HG03378 (cell line): ENCODE measurements at regions not wholly inside any gene's neighbourhood (a gene's known extent, or its start where the extent isn't known, plus 50 kb on each side); places are given as distances from the start of the nearest gene placed in this dataset.

Source experiments
- ATAC-seq: cut with Tn5 transposase; IDR thresholded peaks from one replicate; pipeline ENCODE4 v1.9.1; 2021; ENCODE audit warnings: mild to moderate bottlenecking, moderate library complexity; ENCODE audit not compliant: unreplicated experiment

- no peak for ATAC-seq
These were observed 759.0 kb upstream of the API5 start for GRCh38 chr11:42552786-42553185.

GRCh38 chr11:42555190-42555589 lies 756.6 kb upstream of the API5 start:
- ATAC-seq = no peak

- no peak for ATAC-seq
These were observed 740.5 kb upstream of the API5 start for GRCh38 chr11:42571131-42571877.

DNA sequence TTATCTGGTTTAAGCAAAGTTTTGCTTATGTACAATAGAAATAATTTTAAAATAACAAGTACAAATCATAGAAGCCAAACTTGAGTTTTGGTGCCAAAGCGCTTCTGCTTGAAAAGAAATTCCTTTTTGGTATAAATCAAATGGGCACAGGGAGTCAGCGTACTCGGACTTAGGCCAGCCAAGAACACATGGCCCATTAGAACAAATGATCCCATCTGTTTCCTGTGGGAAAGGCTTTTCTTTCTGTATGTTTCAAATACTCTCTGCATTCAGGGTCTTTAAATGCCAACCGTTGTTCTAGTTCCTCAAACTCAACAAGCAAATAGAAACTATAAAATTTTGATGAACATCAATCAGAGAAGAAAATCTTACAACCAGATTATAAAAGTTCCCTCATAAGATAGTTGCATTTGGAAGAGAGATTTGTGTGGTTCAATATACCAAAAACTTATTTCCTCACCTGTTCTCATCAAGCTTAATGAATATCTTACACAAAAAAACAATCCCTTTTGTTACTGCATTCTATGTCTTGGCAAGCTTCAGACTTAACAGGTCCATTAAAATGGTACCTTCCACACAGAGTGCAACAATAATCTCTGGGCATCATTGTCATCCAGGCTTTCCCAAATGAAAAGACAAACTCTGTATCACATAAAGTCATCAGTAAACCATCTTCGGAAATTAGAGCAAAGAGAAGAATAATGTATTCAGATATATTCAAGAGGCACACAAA lies 739.8 kb upstream of the API5 start:
- ATAC-seq = no peak

- ATAC-seq = no peak
These were observed 735.5 kb upstream of the API5 start for GRCh38 chr11:42576318-42576717.

DNA sequence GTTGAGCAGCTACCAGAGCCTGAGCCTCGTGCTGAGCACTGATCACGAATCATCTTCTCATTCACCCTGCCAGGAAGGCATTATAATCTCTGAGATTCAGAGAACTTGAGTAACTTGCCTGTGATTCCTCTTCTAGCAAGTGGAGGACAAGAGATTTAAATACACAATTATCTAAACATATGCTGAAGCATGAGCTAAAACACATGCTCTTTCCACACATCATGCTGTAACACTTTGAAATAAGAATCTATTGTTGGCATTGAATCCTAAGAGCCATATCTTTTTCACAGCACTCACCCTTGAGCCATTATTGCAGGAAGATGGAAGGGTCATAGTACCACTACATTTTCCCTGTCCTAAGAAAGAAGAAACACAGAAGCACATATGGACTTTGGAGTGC lies 722.5 kb upstream of the API5 start:
- ATAC-seq = no peak

DNA sequence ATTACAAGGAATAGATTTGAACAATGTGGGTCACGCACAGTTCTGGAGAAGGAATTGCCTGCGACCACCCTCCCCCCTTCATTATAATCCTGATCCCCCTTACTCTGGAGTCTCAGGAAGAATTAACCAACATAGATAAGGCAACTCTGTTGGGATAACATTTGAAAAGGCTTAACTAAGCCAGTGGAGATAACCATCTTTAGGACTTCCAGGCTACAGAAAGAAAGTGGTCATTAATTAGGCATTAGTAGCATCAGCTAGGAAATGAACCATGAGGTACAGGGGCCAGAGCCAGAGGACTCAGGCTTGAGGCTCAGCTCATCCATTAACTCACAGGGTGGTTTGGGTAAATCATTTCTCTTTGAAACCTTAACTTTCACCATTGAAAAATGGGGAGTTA lies 720.0 kb upstream of the API5 start:
- no peak for ATAC-seq

GRCh38 chr11:42593441-42593840 lies 718.4 kb upstream of the API5 start:
- ATAC-seq = no peak

DNA sequence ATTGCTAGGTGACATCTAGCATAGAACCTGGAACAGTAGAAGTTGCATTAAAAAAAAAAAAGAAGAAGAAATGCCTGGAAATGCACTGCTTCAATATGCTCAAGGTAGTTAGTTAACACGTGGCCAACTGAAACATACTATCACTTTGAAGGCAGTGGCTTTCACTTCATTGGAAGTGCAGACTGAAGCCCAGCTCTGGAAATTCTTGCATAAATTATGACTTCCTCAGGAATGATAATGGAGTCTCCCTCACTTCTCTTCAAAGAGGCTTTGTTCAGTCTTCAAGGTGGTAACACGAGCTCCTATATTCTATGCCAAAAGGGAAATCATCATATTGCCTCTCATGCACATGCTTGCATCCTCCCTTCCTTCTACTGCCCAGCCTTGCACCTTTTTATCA lies 715.9 kb upstream of the API5 start:
- ATAC-seq = no peak

- no peak for ATAC-seq
These were observed 715.1 kb upstream of the API5 start for GRCh38 chr11:42596576-42597145.

DNA sequence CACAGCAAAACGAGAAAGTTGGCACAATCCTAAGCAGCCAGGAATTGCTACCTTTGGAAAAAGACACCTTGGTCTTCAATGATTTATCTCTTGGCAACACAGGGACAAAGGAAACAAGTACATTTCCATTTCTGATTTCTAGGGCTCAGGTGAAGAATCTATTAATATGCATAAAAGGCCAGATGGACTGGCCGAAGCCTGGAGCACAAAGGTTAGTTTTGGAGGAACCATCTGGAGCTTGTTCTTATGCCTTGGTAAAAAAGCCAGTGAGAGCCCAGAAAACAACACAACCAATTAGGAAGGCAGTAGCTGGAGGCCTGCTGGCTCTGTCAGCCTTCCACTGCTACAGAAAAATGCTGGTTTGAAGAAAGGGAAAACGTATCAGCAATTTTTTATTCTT lies 713.5 kb upstream of the API5 start:
- no peak for ATAC-seq

DNA sequence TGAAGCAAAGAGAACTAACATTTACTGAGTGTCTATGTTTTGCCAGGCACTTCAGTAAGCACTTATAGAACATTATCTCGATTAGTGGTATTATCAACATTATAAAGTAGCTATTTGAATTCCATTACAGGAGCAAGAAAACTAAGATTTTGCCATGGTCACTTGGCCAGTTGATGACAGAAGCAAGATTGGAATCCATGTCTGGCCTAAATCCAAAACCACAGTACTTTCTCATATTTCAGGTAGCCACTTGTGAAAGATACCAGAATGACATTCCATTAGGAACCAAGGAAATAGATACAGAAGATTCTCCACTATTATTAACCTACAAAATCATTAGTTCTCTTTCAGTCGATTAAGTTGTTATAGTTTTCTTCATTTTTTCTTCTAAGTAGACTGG lies 691.0 kb upstream of the API5 start:
- ATAC-seq = no peak

- no peak for ATAC-seq
These were observed 685.8 kb upstream of the API5 start for GRCh38 chr11:42625757-42626665.

DNA sequence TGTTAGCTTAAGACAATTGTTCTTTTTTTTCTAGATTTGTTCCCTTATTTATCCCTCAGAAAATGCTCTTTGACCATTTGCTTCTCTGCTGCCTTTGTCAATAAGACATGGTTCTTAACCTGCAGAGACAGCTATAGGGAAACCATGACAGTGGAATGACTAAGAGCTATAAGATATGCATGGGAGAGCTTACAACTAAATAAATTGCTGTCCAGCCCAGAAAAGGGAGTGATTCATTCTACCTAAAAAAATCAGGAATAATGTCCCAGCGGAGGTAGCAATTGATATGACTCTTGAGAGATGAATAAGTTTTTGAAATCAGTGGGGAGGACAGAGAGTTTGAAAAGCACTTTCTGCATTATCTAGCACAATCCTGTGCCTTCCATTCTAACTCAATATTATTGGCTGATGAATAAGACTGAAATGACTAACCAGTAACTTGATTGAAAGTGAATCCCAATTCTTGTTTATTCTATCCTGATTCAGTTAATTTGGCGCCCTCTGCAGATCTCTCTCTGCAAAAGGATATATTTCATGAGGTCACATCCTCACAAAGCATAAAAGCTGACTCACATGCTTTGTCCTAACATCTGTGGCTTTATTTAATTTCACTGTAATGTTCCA lies 680.5 kb upstream of the API5 start:
- no peak for ATAC-seq

DNA sequence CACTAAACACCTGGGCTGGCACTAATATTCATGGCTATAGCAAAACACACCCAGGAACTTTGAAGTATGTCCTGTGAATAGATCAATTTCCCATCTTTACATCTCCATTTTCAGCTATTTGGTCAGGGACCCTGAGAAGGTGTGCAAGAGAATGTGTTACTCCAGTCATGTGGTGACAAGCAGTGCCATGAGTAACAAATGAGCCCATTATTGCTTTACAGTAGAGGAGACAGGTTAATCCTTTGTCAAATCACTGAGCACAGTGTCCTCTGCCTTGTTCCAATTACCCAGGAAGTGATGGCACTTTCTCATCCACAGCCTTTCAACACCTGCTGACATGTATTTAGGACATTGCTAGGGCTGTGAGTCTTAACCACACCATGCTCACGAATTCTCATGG lies 664.8 kb upstream of the API5 start:
- no peak for ATAC-seq

- no peak for ATAC-seq
These were observed 663.8 kb upstream of the API5 start for GRCh38 chr11:42647993-42648392.

DNA sequence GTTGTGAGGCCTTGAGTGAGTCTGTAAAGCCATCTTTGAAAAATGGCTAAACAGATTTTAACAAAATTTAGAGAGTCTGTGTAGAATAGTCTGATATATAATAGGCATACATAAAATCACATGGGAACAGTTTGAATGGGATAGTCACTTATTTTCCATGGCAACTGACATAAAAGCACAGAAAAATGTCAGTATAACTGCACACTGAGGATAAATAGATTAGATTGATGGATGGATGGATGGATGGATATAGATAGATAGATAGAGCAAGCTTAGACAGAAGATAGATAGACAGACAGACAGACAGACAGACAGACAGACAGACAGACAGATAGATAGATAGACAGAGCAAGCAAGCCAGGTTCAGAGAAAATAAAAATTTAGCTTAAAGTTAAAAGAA lies 660.2 kb upstream of the API5 start:
- no peak for ATAC-seq

DNA sequence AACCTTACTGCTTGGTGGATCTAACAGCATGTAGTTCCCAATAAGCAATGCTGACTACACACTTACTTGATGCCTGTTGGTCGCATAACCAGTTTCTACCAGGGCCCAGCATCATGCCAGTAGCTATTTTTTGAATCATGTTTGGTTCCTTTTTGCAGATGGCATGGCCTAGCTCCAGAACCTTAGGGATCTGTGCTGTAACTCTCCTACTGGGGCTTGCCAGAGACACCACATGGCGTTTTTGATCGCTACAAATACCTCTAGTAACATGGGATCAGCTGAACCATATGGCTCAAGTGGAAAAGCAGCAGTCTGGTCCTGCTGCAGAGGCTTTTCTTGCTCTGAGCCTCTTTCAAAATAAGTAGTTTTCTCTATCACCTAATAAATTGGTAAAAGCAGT lies 654.6 kb upstream of the API5 start:
- no peak for ATAC-seq

DNA sequence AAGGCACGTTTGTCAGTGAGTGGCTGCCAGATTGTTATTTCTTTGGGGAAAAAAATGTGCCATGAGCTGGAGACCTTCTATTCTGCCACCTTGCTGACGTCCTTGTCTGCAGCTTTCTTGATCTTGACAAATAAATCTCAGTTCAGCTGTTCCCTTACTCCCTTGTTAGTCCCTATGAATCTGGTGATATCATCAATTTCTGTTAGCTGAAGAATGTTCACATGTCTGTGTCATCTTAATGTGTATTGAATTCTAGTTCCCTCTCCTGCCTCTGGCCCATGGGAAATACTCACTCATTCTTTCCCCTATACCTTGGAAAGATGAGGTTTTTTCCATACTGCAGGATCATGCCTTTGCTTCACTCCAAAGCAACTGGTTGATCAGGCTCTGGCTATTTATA lies 649.9 kb upstream of the API5 start:
- ATAC-seq = no peak

DNA sequence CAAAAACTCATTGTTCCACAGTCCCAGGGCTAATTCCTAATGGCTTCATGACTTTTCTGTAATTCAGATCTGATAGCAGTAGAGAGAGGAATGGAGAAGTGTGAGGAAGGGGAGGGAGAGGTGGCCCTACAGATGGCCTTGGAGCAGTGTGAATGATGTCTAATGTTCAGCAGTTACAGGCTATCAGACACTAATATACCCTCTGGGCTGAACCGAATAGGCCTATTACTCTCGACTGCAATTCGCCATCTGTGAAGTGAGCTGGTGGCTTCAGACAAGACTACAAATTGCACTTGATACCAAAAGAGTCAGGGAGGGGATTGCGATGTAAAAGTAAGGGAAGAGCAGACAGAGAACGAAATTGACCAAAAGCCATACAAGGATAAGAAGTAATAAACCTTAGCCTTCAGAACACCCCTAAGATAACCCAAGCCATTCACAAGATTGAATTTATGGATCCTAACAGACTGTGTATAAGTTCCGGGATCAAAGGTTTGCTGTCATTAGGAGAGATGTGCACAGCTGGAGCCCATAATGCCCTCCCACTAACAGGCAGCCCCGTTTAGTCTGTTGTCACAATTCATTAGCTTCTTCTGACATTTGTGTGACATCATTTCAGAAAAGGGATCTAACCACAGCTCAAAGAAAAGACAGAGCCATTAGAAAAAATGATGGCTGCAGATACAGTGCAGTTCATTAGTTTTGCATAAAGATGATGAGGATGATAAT lies 642.4 kb upstream of the API5 start:
- ATAC-seq = no peak
